ENCODE measurements at regions not wholly inside any gene's neighbourhood (a gene's known extent, or its start where the extent isn't known, plus 50 kb on each side); places are given as distances from the start of the nearest gene placed in this dataset.

- TF ChIP-seq CTCF (IDR thresholded peaks at IDR 0.05) = no peak
- no peak for TF ChIP-seq POLR2A (IDR thresholded peaks at IDR 0.05)
Observed at GRCh38 chr2:104638859-104639202, 215.1 kb upstream of the POU3F3 start.

Measured in Peyer's patch (tissue), 4 donors.